ENCODE measurements at regions not wholly inside any gene's neighbourhood (a gene's known extent, or its start where the extent isn't known, plus 50 kb on each side); places are given as distances from the start of the nearest gene placed in this dataset.
A peak's percentile ranks its signal among the peaks of the same experiment; 100 is the strongest.

DNA sequence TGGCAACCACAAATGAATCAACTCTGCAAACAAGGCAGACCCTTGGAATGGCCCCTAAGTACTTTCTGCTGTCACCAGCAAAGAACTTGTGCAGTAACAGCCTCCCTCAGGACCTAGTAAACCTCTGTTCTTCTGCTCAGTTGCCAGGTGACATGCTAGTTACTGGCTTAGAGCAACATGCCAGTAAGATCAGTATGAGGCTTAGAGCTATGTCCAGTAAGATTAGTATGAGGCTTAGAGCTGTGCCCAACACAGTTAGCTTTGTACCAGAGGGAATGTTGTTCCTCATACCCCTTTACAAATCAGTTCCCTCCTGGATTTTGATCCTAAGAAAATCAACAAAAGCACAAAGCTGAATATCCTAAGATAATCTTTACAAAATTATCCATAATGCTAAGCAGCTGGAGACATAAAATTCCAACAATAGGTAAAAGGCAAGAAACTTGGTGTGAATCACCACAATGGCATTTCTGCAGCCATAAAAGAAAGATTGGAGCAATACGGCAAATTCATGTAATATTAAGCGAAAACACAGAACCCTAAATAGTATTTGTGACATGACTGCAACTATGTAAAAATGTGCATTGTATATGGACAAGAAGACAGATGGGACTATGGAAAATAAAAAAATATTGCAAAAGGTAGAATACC lies 107.3 kb upstream of the LPP start:
- DNase-seq, result no peak

DNA sequence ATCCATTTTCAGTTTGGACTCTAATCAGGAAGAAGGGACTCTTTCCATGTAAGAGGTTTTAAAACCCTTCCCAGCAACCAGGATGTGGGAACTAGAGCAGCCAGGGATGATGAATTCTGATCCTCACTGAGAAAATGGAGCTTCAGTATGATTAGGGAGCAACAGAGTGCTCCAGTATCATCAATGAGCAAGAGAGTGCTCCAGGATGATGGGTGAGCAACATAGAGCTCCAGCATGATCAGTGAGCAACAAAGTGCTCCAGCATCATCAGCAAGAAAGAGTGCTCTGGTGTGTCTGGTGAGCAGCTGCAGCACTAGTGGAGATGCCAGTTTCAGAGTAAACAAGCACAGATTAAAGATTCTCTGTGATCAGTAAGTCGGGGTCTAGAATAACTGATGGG lies 106.4 kb upstream of the LPP start:
- DNase-seq, result no peak

DNA sequence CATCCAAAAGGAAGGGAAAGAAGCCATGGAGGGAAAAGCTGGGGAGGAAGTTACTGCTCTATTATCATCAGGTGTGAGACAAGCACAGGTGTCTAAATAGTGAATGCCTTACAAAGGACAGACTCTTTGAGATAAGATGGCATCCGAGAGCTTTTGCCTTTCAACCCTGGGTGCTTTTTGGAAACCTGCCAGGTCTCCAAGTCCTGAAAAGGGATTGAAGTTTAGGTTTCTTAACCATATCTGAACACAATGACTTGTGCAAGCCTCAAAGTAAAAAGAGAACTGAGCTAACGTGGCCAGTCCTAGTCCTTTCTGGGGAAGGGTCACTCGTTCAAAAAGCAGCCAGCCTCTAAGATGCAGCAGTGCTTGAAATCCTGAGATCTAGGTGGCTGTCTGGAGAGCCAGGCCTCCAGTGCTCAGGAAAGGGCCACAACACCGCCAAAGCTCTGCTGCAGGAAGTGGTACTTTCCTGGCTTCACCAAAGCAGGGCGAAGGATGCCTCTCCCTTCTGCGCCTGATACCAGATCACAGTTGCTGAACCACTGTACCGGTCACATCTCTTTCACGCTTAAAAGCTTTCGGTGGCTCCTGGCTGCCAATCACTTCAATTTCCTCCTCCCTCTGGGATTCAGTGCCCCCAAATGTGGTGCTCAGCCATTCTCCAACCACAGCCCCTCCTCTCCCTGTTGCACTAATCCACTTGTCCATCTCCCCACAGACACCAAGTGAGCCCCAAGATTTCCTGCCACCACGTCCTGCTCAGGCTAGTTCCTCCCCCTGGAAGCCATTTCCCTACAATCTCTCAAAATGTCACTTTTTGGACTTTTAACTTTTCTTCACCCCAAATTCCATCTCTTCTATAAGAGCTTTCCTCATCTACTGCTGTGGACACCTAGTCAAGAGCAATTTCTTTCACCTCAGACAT lies 104.1 kb upstream of the LPP start:
- no peak for DNase-seq

DNA sequence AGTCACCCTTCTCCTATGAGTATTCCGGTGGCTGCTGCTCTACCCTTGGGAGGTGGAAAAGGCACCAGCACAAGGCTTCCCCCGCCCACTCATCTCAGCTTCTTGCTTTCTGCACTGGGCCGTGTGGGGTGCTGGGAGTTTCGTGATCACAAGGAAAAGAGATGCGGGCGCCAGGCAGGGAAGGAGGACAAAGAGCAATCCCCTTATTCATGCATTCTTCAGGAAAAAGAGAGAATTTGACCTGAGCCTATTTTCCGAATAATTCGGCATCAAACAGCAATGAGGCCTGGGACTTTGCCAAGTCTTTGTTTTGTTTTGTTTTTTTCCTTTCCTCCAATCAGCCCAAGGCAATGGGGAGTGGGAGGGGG lies 102.2 kb upstream of the LPP start:
- no peak for DNase-seq

DNA sequence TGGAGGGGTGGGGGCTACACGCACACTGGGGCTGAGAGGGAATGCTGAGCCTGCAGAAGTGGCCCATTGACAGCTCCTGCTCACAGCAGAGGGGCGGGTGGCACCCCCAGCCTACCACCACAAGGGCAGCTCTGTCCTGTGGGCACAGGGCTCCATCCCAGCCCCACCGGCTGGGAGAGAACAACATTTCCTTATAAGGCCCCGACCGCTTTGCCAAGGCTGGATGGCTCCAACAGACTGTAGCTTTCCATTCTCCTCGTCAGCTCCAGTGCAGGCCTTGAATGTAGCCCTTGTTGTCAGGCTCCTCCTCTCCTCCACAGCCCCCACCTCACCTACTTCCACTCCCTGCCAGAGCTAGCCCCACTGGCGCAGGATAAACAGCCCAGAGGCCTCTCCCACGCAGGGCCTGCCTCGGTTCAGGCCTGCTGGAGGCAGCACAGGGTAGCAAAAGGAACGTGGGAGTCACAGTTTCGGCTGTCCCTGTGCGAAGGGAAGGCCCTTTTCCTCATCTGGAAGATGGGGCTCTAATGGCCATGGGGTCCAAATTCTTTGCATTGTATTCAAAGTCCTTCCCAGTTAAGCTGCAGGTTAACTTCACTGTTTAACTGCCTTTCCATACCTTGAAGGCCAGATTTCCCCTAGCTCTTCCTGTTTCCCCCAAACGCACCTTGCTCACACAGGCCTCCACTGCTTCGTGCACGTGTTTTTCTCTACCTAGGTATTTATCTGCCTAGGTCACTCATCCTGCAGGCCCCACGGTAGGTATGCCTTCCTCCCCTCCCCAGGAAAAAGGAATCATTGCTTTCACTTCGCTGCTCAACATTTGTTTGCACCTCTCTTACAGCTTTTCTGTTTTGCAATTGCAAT lies 101.6 kb upstream of the LPP start:
- no peak for DNase-seq

DNA sequence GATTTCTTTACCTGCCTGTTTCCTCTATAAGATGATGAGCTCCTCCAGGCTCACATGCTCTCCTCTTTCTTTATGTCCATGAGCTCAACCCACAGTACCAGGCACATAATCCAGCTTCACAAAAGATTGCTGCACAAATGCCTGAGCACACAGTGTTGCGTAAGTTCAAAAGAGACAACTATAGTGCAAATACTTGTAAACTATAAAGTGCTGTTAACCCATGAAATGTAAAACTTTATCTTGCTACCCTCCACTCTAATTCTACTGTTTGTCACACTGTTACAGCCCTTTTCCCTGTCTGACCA lies 101.0 kb upstream of the LPP start:
- no peak for DNase-seq

DNA sequence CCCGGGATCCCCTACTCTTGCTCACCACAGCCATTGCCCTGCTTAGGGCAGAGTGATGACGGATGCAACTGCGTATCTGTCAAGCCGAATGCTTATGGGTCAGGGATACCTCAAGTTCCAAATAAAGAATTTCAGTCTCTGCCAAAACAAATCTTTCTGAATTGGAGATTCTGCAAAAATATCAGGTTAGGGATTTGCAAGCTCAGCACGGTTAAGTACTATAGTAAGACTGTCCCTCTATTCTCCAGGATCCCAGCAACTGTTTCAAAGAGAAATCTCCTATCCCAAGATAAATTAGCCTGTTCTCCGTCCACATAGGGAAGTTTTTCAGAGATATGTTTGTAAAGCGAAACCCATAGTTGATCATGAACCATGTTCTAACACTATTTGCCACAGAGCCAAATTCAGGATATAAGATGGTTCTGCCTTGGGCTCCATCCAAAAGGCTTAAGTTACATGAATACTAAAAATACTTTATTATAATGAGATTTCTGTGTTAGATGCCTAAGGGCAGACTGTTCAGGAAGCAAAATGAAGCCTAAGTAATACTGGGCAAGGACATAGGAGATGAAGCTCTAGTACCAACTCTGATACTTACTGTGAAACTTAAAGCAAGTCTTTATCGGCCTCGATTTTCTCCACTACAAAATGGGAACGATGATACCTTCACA lies 100.1 kb upstream of the LPP start:
- no peak for DNase-seq

DNA sequence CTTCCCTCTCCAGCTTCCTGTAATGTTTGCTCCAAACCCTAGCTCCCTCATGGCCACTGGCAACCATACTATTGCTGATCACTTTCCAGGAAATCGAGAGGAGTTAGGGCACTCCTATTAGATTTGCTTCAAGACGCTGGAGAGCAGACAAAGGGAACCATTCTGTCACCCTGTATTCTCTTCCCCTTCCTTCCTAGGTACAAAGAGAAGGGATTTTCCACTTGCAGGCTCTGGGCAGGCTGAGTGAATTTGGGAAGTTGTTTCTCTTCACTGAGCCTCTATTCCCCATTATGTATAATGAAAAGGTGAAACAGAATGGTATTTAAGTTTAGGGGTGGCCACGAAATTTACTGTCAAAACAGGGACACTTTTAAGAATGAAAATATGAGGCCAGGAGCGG lies 99.4 kb upstream of the LPP start:
- no peak for DNase-seq

DNA sequence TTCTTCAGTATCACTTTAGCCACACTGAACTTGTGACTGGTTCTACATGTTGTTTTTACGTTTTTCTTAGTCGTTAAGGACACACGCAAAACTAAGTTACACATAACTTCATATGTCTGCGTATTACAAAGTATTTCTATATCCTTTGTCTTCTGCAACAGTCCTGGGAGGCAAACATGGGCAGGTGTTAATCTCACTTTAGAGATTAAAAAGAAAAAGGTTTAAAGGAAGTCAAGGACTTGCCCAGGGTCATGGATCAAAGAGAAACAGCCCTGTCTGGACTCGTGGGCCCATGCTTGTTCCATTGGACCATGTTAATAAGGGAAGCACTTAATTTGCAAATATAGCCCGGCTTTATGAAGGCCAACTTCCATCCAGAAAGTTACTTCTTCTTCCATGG lies 98.6 kb upstream of the LPP start:
- no peak for DNase-seq

DNA sequence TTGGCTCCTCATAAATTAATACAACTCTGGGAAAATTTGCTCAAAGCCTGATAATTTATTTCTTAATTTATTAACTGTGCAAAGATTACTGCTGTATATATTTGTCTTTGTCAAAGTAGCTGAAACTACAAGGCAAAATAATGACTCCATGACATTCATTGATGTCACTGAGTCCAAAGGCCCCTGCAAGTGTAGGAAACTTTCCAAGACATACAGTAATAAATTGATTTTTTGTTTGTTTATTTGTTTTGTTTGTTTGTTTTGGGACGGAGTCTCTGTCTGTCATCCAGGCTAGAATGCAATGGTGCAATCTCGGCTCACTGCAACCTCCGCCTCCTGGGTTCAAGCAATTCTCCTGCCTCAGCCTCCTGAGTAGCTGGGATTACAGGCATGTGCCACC lies 96.8 kb upstream of the LPP start:
- DNase-seq, result no peak

DNA sequence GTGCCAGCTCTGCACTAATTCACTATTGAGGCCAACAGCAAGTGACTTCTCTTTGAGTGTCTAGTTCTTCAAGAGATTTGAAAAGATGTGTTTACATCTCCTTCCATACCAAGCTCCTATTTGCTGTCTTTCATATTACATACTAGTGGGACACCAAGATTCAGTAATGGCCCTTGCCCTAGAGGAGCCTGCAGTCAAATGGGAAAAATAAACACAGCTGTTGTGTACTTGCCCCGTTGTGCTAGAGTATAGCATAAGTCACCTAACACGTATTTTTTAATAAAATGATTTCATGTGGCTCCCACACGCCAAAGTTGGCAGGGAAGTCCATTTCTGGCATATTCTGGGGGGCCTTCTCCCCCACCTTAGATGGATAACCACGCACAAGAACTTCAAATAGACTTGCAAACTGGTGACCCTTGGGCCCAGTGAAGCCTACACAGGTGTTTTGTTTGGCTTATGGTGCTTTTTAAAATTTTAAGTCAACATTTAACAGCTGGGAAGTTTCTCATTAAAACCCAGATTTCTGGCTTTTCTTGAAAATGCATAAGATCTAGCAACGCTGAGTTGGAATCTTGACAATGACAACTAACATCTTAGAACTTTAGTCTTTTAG lies 95.3 kb upstream of the LPP start:
- DNase-seq, result no peak

DNA sequence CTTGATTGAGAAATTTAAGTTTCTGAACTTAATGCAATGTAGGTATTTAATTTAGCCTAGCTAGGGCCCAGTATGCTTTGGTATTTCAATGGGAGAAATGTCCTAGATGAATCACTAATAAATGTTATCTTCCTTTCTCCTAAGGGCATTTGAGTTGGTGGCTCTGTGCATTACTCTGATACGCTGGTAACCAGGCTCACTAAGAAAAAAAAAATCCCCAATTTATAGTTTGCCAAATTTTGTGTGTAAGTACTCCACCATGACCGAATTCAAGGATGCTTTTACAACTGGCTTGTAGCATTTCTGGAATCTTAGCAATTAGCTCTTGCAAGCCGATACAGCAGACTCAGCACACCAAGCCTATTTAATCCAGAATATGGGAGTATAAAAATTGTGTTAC lies 94.6 kb upstream of the LPP start:
- DNase-seq, result no peak

DNA sequence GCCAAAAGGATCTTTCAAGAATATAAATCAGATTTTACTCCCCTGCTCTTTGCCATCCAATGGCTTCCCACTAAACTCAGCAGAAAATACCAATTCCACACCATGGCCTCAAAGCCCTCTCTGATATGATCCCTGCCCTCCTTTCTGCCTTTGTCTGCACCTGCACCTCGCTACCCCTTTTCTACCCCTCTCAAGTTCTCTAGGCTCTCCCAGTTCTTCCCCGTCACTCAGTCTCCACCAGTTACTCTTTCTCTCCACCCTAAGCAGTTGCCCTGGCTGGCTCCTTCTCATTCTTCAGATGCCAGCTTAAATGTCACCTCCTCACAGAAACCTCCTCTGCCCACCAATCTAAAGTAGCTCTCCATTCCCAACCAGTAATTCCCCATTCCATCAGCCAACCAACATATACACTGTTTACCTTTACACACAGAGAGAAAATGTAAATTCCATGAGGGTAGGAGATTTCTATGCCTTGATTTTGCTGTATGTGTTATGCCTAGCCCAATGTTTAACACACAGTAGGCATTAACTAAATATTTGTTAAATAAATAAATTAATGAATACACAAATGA lies 93.6 kb upstream of the LPP start:
- no peak for DNase-seq

DNA sequence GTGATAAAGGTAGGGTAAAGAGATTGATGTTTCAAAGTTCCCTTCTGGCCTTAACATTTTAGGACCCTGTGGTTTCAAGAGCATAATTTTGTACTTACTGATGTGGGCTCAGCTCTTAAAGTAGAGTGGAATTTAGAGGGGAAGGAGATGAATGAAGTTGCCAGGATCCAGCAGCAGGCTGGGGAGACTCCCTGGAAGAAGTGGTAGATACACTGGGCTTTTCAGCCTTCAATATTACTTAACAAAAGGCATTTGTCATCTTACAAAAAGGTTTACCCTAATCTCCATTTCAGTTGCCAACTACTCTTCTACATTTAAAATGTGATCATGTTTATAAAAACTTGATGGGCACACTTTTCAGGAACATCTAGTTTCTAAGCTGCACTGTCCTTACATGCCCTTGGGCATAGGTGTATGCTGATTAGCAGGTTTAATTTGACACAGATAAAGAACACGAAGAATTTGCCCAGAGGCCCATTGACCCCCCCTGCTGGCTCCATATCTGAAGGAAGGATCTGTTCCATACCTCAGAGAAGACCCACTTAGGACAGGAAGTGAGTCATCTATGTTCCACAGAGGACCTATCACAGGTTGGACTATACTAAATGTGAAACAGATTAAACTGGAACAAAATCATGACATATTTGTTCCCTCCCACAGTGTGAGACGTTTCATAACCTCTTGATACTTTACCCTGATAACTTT lies 93.0 kb upstream of the LPP start:
- peak; percentile 76 for DNase-seq

DNA sequence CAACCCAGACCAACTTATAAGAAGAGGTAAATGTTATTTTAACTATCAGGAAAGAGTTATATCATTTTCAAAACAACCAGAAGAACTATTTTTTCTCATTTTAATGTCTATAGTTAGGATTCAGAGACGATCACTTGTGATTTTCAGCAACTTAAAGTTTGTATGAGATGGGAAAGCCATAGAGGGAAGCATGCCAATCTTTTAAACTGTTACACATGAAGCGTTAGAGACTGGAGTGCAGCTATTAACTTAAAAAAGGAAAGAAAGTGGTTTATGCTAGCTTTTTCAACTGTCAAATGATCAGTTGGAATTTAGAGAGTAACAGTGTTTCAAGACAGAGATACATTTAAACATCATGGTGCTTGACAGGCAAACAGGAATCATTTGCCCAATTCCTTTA lies 91.7 kb upstream of the LPP start:
- DNase-seq, result no peak

DNA sequence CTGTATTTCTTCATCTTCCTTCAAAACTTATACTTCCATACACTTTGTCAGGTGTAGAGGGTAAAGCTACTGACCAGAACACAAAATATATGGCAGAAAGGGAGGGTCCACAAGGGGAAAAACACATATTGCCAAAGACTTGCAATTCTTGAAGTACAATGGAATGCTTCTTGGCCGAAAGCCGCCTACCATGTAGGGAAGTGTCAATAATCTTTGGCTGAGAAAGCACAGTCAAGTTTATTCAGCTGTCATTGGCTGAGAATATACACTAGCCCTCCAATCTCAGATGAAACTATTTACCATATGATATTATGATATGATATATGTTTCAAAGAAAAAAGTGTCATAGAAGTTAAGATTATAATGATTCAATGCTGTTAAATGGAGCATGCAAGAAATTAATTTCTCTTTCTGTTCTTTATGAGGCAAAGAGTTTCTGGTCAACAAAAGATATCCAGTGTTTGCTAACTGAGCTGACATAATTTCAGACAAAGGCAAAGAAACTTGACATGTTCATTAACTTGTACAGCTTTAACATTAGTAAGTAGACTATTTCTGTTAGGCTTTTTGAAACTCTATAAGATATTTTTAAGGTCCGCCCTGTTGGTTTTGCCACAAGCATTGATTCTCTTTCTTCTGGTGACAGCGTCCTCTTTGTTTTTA lies 89.0 kb upstream of the LPP start:
- DNase-seq, result no peak

DNA sequence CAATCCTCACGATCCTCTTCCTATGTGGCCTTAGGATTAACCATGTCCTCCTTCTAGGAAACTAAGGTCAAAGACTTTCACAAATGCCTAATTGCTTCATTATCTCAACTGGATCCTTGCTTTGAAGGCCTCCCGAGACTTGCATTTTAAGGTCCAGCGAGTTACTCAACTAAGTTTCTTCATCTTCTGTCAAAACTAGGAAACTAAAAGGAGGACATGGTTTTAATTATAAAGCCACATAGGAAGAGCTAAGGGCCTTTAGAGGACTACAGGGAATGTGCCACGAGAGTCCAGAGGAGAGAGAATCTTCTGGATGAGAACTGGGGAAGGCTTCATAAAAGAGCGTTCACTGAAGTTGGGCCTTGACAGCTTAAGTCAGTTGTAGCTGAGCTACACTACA lies 87.8 kb upstream of the LPP start:
- no peak for DNase-seq

DNA sequence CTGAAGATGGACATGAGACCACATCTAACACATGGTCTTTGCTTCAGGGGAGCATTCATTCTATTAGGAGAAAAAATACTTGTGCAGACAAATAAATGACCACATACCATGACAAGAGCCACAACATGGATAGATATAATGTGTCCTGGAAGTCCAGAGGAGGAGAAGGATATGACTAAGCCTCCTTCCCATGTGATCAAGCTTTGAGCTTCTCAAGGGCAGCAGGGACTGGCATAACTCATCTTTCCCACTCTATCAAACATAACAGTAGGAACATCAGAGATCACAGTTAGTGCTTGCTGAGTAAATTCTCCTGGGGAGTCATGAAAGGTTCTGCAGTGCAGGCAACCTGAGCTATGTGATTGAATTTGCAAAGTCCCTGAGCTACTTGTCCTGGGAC lies 86.0 kb upstream of the LPP start:
- DNase-seq, result no peak

DNA sequence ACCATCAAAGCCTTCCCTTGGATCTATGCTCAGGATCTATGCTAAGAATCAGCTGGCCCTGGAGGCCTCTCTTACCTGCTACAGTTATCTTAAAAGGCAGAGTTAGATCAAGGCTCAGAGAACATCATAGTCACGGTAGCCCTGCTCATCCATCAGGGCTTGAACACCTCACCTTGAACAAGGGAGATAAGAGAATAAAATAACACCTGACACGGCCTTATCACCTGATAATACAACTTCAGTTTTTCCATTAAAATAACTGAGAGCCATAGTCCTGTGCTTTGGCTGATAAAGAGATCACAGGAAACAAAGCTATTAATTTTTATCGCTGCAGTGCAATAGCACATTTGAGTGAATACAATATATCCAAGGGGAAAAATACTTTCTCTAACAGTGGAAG lies 85.6 kb upstream of the LPP start:
- DNase-seq, result no peak

DNA sequence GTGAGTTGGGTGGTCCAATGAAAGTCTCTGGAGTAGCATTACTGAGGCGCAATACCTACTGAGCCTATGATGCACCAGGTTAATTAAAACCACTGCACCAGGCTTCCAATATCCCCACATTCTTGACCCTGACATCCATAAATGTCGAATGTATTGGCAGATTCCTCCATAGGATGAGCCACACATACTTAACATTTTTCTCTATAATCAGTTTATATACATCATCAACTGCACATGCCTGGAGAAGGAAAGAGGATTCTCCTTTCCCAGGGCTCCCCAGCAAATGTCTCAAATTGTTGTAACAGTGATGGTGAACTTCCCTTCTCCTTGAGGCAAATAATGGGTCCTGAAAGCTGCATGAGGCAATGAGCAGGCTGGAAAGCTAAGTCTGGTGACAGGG lies 82.3 kb upstream of the LPP start:
- DNase-seq, result no peak

DNA sequence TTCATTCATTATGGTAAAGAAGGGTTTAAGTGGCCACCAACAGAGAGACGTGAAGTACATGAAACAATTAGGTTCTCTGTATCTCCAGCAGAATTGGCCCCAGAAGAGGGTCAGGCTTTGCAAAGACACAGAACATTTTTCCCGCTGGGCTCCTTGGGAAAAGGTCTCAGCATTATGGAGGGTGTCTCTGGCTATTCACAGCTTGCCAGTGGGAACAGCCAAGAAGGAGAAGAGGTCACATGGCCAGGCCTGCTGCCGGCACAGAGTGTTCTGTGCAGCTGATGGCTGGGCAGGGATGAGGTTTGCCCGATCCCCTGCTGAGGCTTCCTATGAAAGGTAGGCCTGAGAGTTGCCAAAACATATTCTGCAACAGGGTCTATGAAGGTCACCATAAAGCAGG lies 77.8 kb upstream of the LPP start:
- DNase-seq, result no peak

Measured in activated CD8-positive, alpha-beta memory T cell treated with anti-CD3 and anti-CD28 coated beads for 24 hours (primary cell).